Tibial nerve (tissue), 4 donors: ENCODE measurements at regions not wholly inside any gene's neighbourhood (a gene's known extent, or its start where the extent isn't known, plus 50 kb on each side); places are given as distances from the start of the nearest gene placed in this dataset.

Experiments
- DNase-seq, 2 donors: peaks; one replicate each; pipeline ENCODE4 v3.0.0-alpha.2; 2019; ENCODE audit warnings: low spot score in 2 of 2
- H3K27ac ChIP-seq, 4 donors: fragments of 200-600 bp; sonication (generic) in 3 of 4; one replicate each; pipeline ENCODE4 v1.5.1; 2017 to 2019; ENCODE audit warnings: mild to moderate bottlenecking in 1 of 4
- H3K27me3 ChIP-seq, 2 donors: fragments of 200-600 bp; sonication (generic) in 1 of 2; one replicate each; pipeline versions ENCODE4 v1.5.1 to v1.6.0; 2017 to 2019
- H3K36me3 ChIP-seq, 3 donors: fragments of 200-600 bp; sonication (generic); one replicate each; pipeline ENCODE4 v1.5.1; 2018 to 2019
- H3K4me1 ChIP-seq, 4 donors: fragments of 200-600 bp; sonication (generic) in 3 of 4; one replicate each; pipeline ENCODE4 v1.5.1; 2017 to 2019
- H3K4me3 ChIP-seq, 4 donors: fragments of 200-600 bp; sonication (generic) in 3 of 4; one replicate each; pipeline ENCODE4 v1.5.1; 2017 to 2019; ENCODE audit warnings: mild to moderate bottlenecking in 1 of 4, moderate library complexity in 1 of 4
- H3K9me3 ChIP-seq, 4 donors: fragments of 200-600 bp; sonication (generic) in 3 of 4; one replicate each; pipeline ENCODE4 v1.5.1; 2017 to 2019
- EP300 ChIP-seq, 2 donors: sonication (generic); formaldehyde crosslinking; IDR thresholded peaks; one replicate each; pipeline ENCODE4 v1.6.1; 2017; ENCODE audit warnings: antibody characterized with exemption in 2 of 2, mild to moderate bottlenecking in 1 of 2
- POLR2A ChIP-seq, 2 donors: fragments of 450-650 bp; IDR thresholded peaks; one replicate each; pipeline ENCODE4 v1.6.1; 2017; ENCODE audit warnings: antibody characterized with exemption in 2 of 2, mild to moderate bottlenecking in 2 of 2, moderate library complexity in 2 of 2
- WGBS, 2 donors: methylation state at CpG; one replicate each; pipeline ENCODE4 v1.1.5; 2018; 5-methylcytosine and 5-hydroxymethylcytosine counted together
- TF ChIP-seq, protein P1 (sequence below), 5 experiments: fragments of 200-600 bp in 3 of 5; fragments of 450-650 bp in 2 of 5; sonication (generic) in 3 of 5; IDR thresholded peaks; one replicate each; pipeline ENCODE4 v1.5.1; 2016 to 2019; ENCODE audit warnings: antibody characterized with exemption in 5 of 5, mild to moderate bottlenecking in 3 of 5, moderate library complexity in 2 of 5

DNA sequence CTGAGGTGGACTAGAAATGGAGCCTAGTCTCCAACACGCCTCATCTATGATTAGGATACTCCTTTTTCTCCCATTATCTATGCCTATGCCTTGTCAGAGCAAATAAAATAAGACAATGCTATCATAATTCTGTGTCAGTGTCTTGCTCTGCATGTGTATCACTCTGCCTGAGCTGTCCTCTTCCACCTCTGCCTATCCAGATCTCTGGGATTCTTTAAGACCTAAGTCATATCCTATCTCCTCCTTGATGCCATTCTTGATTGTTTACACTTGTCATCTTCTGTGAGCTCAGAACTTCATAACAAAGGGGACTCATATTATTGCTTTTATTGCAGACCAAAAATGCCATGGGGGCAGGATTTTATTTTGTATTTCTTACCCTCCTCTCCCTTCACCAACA, 351.2 kb upstream of the C9orf72 start:
- 65 to 79% methylated on average over 1 of the region's 1 CpG for WGBS, 2 donors
- no peaks in the 10 kb centered on the region for H3K9me3 ChIP-seq

GRCh38 chr9:27925815-27926214, 352.5 kb upstream of the C9orf72 start:
- DNase-seq, result no peak
- Histone ChIP-seq H3K36me3 (no peaks in the 10 kb centered on the region), H3K27me3 (no peaks in the 10 kb centered on the region), H3K9me3 (no peaks in the 10 kb centered on the region), H3K4me3 (no peak overlapping the region), H3K4me1 (no peaks in the 10 kb centered on the region), H3K27ac (no peak overlapping the region)
- 65 to 69% methylated on average over 4 of the region's 4 CpGs for WGBS, 2 donors
- TF ChIP-seq EP300 (IDR thresholded peaks at IDR 0.05) (no peak), POLR2A (IDR thresholded peaks at IDR 0.05) (no peak)

More for the DNA sequence above, 351.2 kb upstream of the C9orf72 start:
- no peak overlapping the region for H3K27ac ChIP-seq
- H3K27me3 ChIP-seq, result no peaks in the 10 kb centered on the region
- H3K36me3 ChIP-seq, result no peaks in the 10 kb centered on the region
- TF ChIP-seq, protein P1, sequence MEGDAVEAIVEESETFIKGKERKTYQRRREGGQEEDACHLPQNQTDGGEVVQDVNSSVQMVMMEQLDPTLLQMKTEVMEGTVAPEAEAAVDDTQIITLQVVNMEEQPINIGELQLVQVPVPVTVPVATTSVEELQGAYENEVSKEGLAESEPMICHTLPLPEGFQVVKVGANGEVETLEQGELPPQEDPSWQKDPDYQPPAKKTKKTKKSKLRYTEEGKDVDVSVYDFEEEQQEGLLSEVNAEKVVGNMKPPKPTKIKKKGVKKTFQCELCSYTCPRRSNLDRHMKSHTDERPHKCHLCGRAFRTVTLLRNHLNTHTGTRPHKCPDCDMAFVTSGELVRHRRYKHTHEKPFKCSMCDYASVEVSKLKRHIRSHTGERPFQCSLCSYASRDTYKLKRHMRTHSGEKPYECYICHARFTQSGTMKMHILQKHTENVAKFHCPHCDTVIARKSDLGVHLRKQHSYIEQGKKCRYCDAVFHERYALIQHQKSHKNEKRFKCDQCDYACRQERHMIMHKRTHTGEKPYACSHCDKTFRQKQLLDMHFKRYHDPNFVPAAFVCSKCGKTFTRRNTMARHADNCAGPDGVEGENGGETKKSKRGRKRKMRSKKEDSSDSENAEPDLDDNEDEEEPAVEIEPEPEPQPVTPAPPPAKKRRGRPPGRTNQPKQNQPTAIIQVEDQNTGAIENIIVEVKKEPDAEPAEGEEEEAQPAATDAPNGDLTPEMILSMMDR (IDR thresholded peaks at IDR 0.05), result no peak
- TF ChIP-seq POLR2A (IDR thresholded peaks at IDR 0.05), result no peak
- TF ChIP-seq EP300 (IDR thresholded peaks at IDR 0.05), result no peak
- H3K4me3 ChIP-seq, result no peak overlapping the region
- no peaks in the 10 kb centered on the region for H3K4me1 ChIP-seq
- no peak for DNase-seq

- Histone ChIP-seq H3K27me3 (no peaks in the 10 kb centered on the region), H3K9me3 (no peaks in the 10 kb centered on the region), H3K4me3 (no peak overlapping the region), H3K27ac (no peak overlapping the region), H3K4me1 (no peaks in the 10 kb centered on the region), H3K36me3 (no peaks in the 10 kb centered on the region)
- no peak for TF ChIP-seq EP300 (IDR thresholded peaks at IDR 0.05)
- TF ChIP-seq, protein P1 (IDR thresholded peaks at IDR 0.05), result no peak
- WGBS, 2 donors, result 15 to 20% methylated on average over 2 of the region's 2 CpGs
- DNase-seq, result no peak
Measured at GRCh38 chr9:27929841-27930240, 356.6 kb upstream of the C9orf72 start.

DNA sequence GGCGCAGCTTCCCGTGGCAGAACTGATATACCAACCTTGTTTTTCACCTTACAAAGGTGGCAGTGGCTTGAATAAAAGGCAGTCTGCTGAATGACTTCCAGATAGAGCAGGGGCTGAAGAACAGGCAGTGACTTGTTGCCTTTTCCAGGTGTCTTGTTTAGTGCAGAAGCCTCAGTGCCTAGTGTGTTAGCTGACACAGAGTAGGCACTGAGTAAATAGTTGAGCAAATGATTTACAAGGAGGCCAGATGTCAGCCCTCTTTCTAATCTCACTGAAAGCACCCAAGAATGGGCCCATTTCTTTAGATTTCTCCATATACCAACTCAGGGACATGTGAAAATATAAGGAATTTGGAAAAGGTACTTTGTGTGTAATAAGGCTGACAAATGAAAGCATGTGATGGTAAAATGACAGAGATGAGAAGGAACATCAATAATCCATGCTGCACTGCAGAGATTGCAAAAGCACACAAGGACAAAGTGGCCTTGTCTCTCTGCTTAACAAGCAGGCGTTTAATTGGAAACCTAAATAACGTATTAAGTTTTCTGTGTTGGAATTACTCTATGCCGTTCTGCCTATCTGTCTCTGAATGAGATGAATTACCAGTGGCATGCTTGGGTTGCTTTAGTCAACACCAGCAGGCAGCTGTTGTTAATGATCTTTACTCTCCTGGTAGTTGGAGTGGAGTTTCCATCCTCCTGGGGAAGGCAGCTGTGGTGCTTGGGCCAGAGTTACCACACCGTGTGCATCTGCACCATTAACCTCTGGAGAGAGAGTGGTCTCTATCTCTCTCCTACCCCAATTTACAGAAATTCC, 360.1 kb upstream of the C9orf72 start:
- no peak for TF ChIP-seq POLR2A (IDR thresholded peaks at IDR 0.05)
- TF ChIP-seq, protein P1 (IDR thresholded peaks at IDR 0.05), result no peak
- TF ChIP-seq EP300 (IDR thresholded peaks at IDR 0.05), result no peak
- Histone ChIP-seq H3K9me3 (no peaks in the 10 kb centered on the region), H3K27me3 (no peaks in the 10 kb centered on the region), H3K4me1 (no peaks in the 10 kb centered on the region), H3K4me3 (no peak overlapping the region), H3K36me3 (no peaks in the 10 kb centered on the region), H3K27ac (no peak overlapping the region)
- 45 to 52% methylated on average over 6 of the region's 6 CpGs for WGBS, 2 donors
- no peak for DNase-seq

DNA sequence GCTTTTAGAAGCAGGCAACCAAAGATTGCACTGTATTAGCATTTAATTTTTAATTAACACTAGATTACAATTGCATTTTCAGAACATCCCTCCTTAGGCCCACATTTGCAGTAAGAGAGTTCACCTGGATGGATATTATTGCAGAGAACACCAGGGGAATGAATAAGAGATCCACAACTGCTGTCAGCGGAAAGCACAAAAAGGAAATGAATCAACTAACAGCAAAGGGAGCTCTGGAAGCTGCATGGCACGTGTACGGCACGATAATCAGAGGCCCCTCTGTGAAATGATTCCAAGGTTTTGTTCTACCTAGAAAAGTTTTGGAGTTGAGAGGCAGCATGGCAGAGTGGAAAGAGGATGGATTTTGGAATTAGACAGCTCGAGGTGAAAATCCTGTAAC, 361.2 kb upstream of the C9orf72 start:
- no peaks in the 10 kb centered on the region for H3K4me1 ChIP-seq
- TF ChIP-seq, protein P1 (IDR thresholded peaks at IDR 0.05), result no peak
- TF ChIP-seq EP300 (IDR thresholded peaks at IDR 0.05) (no peak), POLR2A (IDR thresholded peaks at IDR 0.05) (no peak)
- no peaks in the 10 kb centered on the region for H3K27me3 ChIP-seq
- H3K27ac ChIP-seq, result no peak overlapping the region
- no peak for DNase-seq
- H3K36me3 ChIP-seq, result no peaks in the 10 kb centered on the region
- 64 to 71% methylated on average over 5 of the region's 5 CpGs for WGBS, 2 donors
- no peak overlapping the region for H3K4me3 ChIP-seq
- H3K9me3 ChIP-seq, result no peaks in the 10 kb centered on the region
